Activated CD4-positive, alpha-beta T cell treated with anti-CD3 and anti-CD28 coated beads, Interleukin-2, amount 50 U/mL, for 24 hours (primary cell): ENCODE measurements at regions not wholly inside any gene's neighbourhood (a gene's known extent, or its start where the extent isn't known, plus 50 kb on each side); places are given as distances from the start of the nearest gene placed in this dataset.
A peak's percentile ranks its signal among the peaks of the same experiment; 100 is the strongest.
"Not testable (repeated sequence)": the region's sequence is repeated elsewhere in the genome, so short reads cannot be mapped to it uniquely, and the experiment has no call there.

Experiments used
- DNase-seq, 2 donors: peaks; one replicate each; pipeline ENCODE4 v3.0.0-alpha.2; 2020; ENCODE audit warnings: low read depth in 1 of 2, low spot score in 1 of 2

- DNase-seq = no peak
Observed at GRCh38 chr3:127420829-127421228, 133.0 kb upstream of the PRR20G start.

- no peak for DNase-seq
Observed at GRCh38 chr3:127419641-127420553, 132.1 kb upstream of the PRR20G start.

- DNase-seq = no peak
Observed at GRCh38 chr3:127419182-127419581, 131.3 kb upstream of the PRR20G start.

- no peak for DNase-seq
Observed at GRCh38 chr3:127418560-127419147, 130.8 kb upstream of the PRR20G start.

GRCh38 chr3:127417709-127418559 is 130.1 kb upstream of the PRR20G start:
- DNase-seq = no peak

GRCh38 chr3:127413871-127414270 is 126.0 kb upstream of the PRR20G start:
- DNase-seq = no peak

- no peak for DNase-seq
Observed at GRCh38 chr3:127413318-127413673, 125.5 kb upstream of the PRR20G start.

- DNase-seq = no peak
Observed at GRCh38 chr3:127412578-127413317, 124.9 kb upstream of the PRR20G start.

DNA sequence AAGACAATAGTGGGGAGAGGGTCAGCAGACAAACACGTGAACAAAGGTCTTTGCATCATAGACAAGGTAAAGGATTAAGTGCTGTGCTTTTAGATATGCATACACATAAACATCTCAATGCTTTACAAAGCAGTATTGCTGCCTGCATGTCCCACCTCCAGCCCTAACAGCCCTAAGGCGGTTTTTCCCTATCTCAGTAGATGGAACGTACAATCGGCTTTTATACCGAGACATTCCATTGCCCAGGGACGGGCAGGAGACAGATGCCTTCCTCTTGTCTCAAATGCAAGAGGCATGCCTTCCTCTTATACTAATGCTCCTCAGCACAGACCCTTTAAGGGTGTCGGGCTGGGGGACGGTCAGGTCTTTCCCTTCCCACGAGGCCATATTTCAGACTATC is 124.0 kb upstream of the PRR20G start:
- DNase-seq = not testable (repeated sequence)

- no peak for DNase-seq
Observed at GRCh38 chr3:127411083-127411727, 123.4 kb upstream of the PRR20G start.

DNA sequence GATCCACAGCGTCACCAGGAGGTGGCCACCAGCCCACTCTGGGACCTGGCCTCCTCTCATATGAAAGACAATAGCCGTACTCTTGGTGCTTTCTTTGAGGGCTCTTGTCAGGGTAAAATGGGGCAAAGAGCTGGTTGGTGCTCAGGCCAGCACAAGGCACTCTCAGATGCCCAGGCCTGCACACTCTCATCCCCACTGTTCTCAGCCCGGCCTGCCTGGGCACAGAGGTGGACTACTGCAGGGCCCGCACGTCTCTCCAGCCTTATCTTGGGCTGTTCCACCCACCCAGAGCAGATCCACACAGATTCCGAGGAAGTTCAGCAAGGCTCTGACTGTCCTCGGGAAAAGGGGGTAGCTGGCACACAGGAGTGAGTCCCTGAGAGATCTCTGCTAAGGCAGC is 122.8 kb upstream of the PRR20G start:
- DNase-seq = no peak

DNA sequence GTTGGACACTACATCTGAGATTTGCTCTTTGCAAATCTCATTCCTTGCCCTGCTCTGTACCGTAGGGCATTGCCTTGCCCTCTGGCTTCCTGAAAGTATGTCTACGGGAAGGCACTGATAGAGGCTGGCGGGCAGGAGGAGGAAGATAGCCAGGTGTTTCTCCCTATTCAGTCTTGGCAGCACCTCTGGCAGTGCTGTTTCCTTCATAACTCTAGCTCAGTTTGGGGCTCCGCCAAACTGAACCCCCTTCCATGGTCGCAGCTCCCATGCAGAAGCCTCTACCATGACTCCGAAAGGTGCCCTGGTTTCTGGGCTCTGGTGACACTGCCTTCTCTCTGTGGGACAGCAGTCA is 122.3 kb upstream of the PRR20G start:
- DNase-seq = no peak

DNA sequence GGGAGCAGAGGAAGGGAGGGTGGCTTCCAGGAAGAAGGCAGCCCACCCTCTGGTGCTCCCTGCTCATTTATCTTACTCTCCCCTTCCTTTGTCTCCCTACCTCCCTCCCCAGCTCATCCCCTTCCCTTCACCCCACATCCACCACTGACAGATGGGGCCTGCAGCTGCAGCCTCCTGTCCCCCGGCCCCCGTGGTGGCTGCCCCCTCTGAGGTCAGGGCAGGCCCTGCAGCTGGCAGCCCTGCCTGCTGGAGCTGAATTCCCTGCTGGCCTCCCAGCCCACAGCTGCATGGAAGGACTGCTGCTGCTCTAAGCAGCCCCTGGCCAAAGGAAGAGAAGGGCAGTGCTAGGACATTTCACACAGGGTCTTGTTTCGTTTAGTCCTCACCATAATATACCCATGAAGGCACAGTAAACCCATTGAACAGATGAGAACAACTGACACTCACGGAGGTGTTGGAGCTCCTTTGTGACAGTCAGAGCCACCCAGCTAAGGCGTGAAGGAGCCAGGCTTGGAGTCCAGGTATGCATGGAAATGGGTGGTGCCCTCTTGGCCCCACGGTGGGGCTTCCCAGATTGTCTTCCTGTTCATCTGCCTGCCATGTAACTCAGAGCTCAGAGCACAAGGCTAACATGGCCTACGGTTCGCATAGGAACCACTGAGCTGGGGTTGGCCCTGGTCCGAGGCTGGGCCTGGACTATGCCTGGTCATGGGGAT is 121.7 kb upstream of the PRR20G start:
- no peak for DNase-seq

DNA sequence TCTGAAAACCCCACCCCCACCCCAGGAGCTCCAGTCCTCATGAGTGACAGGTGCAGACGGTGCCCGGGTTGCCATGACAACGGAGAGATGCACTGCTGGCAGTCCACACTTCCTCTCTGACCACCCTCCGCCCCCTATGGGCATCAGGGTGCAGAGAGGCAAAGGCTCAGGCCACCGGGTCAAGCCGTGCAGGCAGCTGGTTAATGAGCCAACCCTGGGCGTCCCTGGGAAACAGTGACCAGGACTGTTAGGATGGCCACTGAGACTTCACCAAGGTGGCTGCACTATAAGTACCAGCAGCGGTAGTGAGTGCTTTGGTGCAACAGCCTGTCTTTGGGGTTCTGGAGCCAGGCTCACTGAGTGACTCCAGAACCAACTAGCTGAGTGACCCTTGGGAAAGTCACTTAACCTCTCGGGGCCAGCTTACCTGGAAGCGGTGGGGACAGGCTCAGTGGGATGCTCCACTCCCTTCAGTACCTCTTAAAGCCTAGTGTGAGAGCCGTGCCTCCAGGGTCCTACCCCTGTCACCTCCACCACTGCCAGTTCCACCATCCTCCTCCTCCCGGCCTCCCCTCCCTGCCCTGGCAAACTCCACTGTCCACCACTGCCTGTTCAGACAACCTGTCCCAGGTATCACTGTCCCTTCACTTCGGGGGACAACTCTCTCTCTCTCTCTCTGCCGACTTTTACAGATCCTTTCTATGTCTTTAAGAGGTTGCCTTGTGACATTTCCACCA is 121.0 kb upstream of the PRR20G start:
- no peak for DNase-seq

DNA sequence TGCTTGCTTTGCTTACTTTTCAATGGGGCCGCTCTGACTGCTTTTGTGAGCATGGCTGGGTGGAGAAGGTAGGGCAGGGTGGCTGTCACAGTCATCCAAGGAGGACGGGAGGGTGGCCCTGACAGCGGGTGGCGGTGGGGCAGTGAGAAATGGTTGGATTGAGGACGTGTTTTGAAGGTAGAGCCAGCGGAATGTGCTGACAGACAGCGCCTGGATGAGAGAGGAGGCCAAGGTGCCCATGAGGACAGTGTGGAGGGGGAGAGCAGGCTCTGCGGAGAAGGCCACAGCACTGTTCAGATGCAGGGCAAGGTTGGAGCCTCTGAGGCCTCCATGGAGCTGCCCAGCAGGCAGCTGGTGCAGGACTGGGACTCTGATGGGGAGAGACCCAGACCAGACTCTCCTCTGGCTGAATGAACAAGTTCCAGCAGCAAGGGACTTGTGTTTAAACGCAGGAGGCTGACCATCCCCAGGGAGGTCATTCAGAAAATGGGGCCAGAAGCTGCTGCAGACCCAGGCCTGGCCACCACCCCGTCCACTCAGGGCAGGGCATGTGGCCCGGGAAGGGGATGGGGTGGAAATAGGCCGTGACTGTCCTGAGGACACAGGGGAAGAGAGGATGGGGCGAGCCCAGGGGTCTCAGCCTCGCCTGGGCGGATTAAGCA is 120.3 kb upstream of the PRR20G start:
- DNase-seq = no peak

- no peak for DNase-seq
Observed at GRCh38 chr3:127407026-127407939, 119.4 kb upstream of the PRR20G start.

- peak in 1 of 2 donors; percentile 15 for DNase-seq
Observed at GRCh38 chr3:127406309-127407025, 118.6 kb upstream of the PRR20G start.
